AG09319 (cell line): ENCODE measurements at regions not wholly inside any gene's neighbourhood (a gene's known extent, or its start where the extent isn't known, plus 50 kb on each side); places are given as distances from the start of the nearest gene placed in this dataset.
"Not testable (repeated sequence)": the region's sequence is repeated elsewhere in the genome, so short reads cannot be mapped to it uniquely, and the experiment has no call there.

ENCODE experiments used
- DNase-seq: peaks from one replicate; pipeline ENCODE4 v3.0.0-alpha.2; 2010; ENCODE audit warnings: low read depth; ENCODE audit errors: extremely low read depth
- TF ChIP-seq, protein P1 (sequence below): IDR thresholded peaks from 2 replicates; pipeline ENCODE4 v1.5.1; 2011; ENCODE audit warnings: low read depth, mild to moderate bottlenecking, inconsistent platforms, low read length, moderate library complexity

DNA sequence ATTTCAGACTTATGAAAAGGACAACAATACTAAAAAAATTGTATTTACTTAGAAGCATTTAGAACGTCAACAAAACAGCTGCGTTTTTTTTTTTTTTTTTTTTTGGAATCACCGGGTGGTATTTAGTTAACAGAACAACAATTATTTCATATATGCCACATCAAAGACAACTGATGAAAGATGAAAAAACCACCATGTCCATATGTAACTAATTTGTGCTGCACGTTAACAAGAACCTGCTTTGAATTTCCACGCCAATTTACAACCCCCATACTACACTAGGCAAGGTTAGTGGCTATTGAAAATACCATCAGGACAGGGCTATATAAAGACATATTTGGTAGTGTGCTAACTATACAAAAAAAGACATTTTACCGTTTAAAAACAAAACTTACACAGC lies 189.3 kb upstream of the ROBO1 start:
- DNase-seq, result no peak
- TF ChIP-seq, protein P1, sequence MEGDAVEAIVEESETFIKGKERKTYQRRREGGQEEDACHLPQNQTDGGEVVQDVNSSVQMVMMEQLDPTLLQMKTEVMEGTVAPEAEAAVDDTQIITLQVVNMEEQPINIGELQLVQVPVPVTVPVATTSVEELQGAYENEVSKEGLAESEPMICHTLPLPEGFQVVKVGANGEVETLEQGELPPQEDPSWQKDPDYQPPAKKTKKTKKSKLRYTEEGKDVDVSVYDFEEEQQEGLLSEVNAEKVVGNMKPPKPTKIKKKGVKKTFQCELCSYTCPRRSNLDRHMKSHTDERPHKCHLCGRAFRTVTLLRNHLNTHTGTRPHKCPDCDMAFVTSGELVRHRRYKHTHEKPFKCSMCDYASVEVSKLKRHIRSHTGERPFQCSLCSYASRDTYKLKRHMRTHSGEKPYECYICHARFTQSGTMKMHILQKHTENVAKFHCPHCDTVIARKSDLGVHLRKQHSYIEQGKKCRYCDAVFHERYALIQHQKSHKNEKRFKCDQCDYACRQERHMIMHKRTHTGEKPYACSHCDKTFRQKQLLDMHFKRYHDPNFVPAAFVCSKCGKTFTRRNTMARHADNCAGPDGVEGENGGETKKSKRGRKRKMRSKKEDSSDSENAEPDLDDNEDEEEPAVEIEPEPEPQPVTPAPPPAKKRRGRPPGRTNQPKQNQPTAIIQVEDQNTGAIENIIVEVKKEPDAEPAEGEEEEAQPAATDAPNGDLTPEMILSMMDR, result no peak

DNA sequence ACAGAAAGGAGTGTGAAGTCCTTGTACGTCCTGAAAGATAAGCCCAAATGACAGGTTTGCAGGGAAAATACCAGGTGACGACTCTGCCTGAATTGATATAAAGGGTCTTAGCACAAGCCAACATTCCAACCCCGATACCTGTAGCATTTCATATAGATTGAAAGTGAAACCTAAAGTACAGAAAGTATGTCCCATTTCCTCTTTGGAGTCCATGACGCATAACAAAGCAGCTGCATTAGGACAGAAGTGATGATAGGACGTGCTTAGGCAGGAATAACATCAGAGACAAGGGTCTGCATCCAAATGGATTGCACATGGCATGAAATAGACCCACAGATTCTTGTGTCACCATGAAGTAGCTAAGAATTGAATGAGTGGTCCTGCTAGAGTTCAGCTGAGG lies 187.0 kb upstream of the ROBO1 start:
- TF ChIP-seq, protein P1, result no peak
- DNase-seq, result no peak

DNA sequence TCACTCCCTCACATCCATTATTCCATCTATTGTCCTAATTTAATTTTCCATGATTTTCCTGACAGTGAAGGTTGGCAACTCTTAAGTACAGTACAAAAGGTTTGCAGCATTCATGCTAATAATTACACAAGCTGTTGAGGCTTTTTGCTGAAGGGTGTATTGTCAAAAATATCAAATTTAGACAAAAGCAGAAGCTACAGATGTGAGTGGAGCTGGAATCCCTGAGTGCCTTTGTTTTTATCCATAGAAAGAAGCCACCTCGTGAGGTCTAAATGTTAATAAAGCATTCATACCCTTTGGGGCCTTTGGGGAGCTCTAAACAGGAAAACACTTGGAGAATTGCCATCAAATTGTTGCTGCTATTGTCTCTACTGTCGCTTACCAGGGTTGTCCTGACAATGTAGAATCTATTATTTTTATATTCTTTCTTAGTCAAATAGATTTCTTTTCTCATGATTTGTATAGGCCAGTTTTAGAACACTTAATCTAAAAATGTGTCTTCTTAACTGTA lies 185.8 kb upstream of the ROBO1 start:
- DNase-seq, result no peak
- TF ChIP-seq, protein P1, result no peak

DNA sequence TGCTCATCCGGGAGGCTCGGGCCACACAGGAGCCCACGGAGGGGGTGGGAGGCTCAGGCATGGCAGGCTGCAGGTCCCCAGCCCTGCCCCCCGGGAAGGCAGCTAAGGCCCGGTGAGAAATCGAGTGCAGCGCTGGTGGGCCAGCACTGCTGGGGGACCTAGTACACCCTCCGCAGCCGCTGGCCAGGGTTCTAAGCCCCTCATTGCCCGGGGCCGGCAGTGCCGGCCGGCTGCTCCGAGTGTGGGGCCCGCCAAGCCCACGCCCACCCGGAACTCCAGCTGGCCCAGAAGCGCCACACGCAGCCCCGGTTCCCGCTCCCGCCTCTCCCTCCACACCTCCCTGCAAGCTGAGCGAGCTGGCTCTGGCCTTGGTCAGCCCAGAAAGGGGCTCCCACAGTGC lies 183.6 kb upstream of the ROBO1 start:
- not testable (repeated sequence) for DNase-seq

DNA sequence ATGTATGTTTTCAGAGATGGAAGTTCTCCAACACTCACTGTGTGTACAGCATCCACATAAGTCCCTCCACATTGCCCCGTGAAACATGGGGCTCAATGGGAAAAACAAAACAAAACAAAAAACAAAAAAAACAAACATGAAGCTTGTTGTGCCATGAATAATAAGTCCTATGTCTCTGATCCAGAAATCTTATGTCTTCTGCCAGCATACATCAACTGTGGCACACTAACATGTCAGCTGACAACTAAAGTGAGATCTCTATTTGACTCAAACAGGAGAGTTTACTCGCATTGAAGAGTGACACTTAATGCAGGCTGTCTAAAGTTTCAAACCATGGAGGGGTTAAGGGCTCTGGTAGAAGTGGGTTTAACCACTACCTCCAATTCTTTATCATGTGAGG lies 180.2 kb upstream of the ROBO1 start:
- DNase-seq, result no peak
- TF ChIP-seq, protein P1, result no peak

DNA sequence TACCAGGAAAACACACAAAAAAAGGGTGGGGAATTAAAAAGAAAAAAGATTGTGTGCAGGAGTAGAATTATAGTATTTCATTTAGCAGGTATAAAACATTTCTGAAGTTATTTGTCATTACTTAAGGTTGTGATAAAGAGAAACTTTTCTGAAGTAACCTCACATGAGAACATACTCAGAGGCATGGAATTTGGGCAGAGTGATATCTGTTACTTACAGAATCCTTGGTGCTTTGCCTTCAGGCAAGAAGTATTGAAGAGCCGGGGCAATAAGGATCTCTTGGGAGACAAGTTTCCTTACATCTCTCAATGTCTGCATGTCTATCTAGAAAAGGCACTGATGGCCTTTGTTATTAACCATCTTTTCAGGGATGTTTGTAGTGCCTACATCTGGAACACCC lies 179.7 kb upstream of the ROBO1 start:
- no peak for DNase-seq
- TF ChIP-seq, protein P1, result no peak

DNA sequence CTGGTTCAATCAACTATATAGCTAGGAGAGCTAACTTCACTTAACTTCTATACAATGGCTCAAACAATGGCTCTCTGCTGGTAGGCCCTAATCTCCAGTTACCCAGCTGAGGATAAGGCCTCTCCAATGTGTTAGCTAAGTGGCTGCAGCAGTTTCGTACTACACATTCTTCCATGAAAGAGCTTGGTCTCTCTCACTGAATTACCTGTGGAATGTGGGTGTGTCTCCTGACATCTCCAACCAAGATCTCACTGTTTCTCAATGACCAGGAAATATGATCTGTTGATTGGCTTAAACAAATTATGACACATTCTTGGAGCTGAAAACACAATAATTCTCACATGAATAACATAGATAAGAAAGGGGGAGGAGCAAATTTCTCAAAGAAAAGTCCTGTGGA lies 169.8 kb upstream of the ROBO1 start:
- TF ChIP-seq, protein P1, result no peak
- DNase-seq, result no peak

DNA sequence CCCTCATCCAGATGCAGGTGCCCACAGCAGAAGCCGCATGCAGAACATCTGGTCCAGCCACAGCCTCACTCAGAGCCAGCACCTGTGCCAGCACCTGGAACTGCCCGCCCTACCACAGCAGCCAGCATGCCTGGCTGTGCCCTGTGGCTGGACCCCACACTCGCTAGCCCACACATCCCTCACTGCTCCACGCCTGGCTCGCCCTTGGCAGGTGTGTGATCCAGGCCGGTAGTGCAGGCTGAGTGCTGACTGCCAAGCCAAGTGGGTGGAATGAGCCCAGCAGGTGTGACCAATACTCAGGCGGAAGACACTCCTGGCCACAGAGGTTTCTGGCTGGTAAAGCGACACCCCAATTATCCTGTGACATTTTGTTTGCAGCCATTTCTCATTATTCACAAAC lies 162.4 kb upstream of the ROBO1 start:
- TF ChIP-seq, protein P1, result no peak
- DNase-seq, result no peak
